HG03039 (cell line): ENCODE measurements at regions not wholly inside any gene's neighbourhood (a gene's known extent, or its start where the extent isn't known, plus 50 kb on each side); places are given as distances from the start of the nearest gene placed in this dataset.
"Not testable (repeated sequence)": the region's sequence is repeated elsewhere in the genome, so short reads cannot be mapped to it uniquely, and the experiment has no call there.

Source experiments
- ATAC-seq: cut with Tn5 transposase; IDR thresholded peaks from one replicate; pipeline ENCODE4 v1.9.1; 2021; ENCODE audit warnings: mild to moderate bottlenecking, moderate library complexity; ENCODE audit not compliant: unreplicated experiment

- ATAC-seq: no peak
These were observed 650.0 kb upstream of the STXBP6 start for GRCh38 chr14:25699981-25700380.

- ATAC-seq: no peak
These were observed 648.2 kb upstream of the STXBP6 start for GRCh38 chr14:25698111-25698510.

GRCh38 chr14:25696176-25696575, 646.2 kb upstream of the STXBP6 start:
- ATAC-seq: no peak

GRCh38 chr14:25685004-25685403, 635.1 kb upstream of the STXBP6 start:
- ATAC-seq: no peak

GRCh38 chr14:25680934-25681333, 631.0 kb upstream of the STXBP6 start:
- no peak for ATAC-seq

- not testable (repeated sequence) for ATAC-seq
These were observed 630.6 kb upstream of the STXBP6 start for GRCh38 chr14:25680511-25680910.

GRCh38 chr14:25677111-25677510, 627.2 kb upstream of the STXBP6 start:
- ATAC-seq: no peak

GRCh38 chr14:25667387-25667786, 617.4 kb upstream of the STXBP6 start:
- no peak for ATAC-seq

GRCh38 chr14:25666877-25667276, 616.9 kb upstream of the STXBP6 start:
- ATAC-seq: no peak

- ATAC-seq: no peak
These were observed 609.0 kb upstream of the STXBP6 start for GRCh38 chr14:25658988-25659387.

- no peak for ATAC-seq
These were observed 580.5 kb upstream of the STXBP6 start for GRCh38 chr14:25630447-25630846.

GRCh38 chr14:25628978-25629377, 579.0 kb upstream of the STXBP6 start:
- no peak for ATAC-seq

- ATAC-seq: no peak
These were observed 578.4 kb upstream of the STXBP6 start for GRCh38 chr14:25628390-25628789.

GRCh38 chr14:25626986-25627385, 577.0 kb upstream of the STXBP6 start:
- no peak for ATAC-seq

- ATAC-seq: no peak
These were observed 572.8 kb upstream of the STXBP6 start for GRCh38 chr14:25622763-25623162.

- no peak for ATAC-seq
These were observed 570.6 kb upstream of the STXBP6 start for GRCh38 chr14:25620515-25620914.

GRCh38 chr14:25615174-25615573, 565.2 kb upstream of the STXBP6 start:
- ATAC-seq: no peak

GRCh38 chr14:25607192-25607591, 557.2 kb upstream of the STXBP6 start:
- no peak for ATAC-seq

GRCh38 chr14:25602106-25602505, 552.2 kb upstream of the STXBP6 start:
- ATAC-seq: no peak

- no peak for ATAC-seq
These were observed 538.8 kb upstream of the STXBP6 start for GRCh38 chr14:25588751-25589150.

GRCh38 chr14:25574628-25575325, 524.8 kb upstream of the STXBP6 start:
- ATAC-seq: no peak

GRCh38 chr14:25570483-25570882, 520.5 kb upstream of the STXBP6 start:
- ATAC-seq: no peak

- ATAC-seq: no peak
These were observed 507.5 kb upstream of the STXBP6 start for GRCh38 chr14:25557466-25557865.
